Skin epidermis (tissue), 12 donors: ENCODE measurements at regions not wholly inside any gene's neighbourhood (a gene's known extent, or its start where the extent isn't known, plus 50 kb on each side); places are given as distances from the start of the nearest gene placed in this dataset.
"Not testable (repeated sequence)": the region's sequence is repeated elsewhere in the genome, so short reads cannot be mapped to it uniquely, and the experiment has no call there.

Source experiments
- H3K27ac ChIP-seq, 21 experiments: fragments of 200-600 bp; sonication (generic) in 11 of 21; one replicate each; pipeline ENCODE4 v1.5.0; 2020; ENCODE audit warnings: mild to moderate bottlenecking in 3 of 21, inconsistent platforms in 2 of 21, moderate library complexity in 2 of 21
- H3K4me3 ChIP-seq, 7 experiments: fragments of 200-600 bp; sonication (generic) in 2 of 7; one replicate each; pipeline ENCODE4 v1.5.0; 2020; ENCODE audit warnings: inconsistent platforms in 2 of 7, mild to moderate bottlenecking in 2 of 7, moderate library complexity in 1 of 7

DNA sequence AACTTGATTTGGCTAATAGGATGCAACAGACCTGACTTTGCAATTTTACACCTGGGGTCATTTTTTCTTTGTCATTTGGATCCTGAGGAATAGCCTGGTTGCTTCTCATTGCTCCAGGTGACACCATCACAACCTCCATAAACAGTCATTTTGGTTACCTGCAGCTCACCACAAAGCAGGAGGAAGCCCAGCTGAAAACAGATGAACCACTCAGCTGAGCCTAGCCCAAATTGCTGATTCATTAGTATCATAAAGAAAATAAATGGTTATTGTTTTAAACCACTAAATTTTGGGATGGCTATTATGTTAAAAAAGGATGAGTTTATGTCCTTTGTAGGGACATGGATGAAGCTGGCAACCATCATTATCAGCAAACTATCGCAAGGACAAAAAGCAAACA, 841.0 kb upstream of the EEF2KMT start:
- H3K27ac ChIP-seq: no peak overlapping the region
- no peak overlapping the region for H3K4me3 ChIP-seq

GRCh38 chr16:5932906-5933305, 835.3 kb upstream of the EEF2KMT start:
- Histone ChIP-seq H3K27ac (no peak overlapping the region), H3K4me3 (no peak overlapping the region)

- H3K4me3 ChIP-seq: no peak overlapping the region
- H3K27ac ChIP-seq: no peak overlapping the region
Observed at GRCh38 chr16:5928476-5929065, 831.0 kb upstream of the EEF2KMT start.

GRCh38 chr16:5925850-5926249, 828.3 kb upstream of the EEF2KMT start:
- no peak overlapping the region for H3K27ac ChIP-seq
- no peak overlapping the region for H3K4me3 ChIP-seq

- H3K4me3 ChIP-seq: no peak overlapping the region
Observed at GRCh38 chr16:5922686-5923085, 825.1 kb upstream of the EEF2KMT start.

DNA sequence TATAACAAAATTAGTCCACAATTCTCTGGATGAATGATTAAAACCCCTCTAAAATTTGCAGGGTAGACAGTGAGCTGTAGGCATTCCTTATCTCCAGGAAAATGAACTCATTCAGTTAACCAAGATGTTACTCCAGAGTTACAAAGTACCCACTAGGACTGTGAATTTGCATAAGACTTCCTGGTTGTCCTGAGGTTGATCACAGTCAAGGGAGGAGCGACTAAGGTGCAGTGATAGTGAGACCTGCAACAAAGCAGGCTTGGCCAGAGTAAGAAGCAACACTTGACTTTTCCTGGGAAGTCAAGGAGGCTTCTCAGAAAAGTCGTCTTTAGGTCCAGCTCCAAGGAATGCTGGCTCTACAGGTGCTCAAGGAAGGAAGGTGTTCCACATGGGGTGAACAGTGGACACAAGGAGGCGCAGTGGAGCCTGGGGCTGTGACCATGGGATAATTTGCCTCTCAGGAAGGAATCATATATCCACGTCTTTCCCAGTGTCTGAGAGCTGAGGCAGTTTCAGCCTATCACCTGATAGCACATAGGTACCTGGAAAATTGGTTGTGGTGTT, 821.1 kb upstream of the EEF2KMT start:
- no peak overlapping the region for H3K27ac ChIP-seq
- H3K4me3 ChIP-seq: no peak overlapping the region

More at GRCh38 chr16:5922686-5923085, 825.1 kb upstream of the EEF2KMT start:
- no peak overlapping the region for H3K27ac ChIP-seq

GRCh38 chr16:5917436-5918195, 820.0 kb upstream of the EEF2KMT start:
- H3K27ac ChIP-seq: no peak overlapping the region
- no peak overlapping the region for H3K4me3 ChIP-seq

DNA sequence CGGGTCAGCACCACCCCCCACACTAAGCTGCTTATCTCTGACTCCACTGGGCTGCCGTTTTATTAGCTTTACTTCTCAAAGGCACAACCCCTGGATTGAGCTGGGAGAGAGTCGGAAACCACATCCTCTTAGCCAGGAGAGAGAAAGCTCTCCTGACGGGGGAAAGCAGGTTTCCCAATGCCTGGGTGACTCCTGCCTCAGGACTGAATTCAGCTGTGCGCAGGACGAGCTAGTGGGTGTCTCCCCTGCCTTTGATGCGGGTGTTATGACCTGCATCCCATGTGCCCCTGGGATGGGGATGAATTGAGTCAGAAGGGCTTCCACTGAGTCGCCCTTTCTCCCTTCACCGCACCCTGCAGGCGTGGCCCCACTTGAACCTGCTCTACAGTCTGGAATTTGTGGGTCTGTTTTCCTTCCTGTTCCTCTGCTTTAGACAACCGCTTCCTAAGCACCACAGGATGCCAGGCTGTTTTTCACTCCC, 819.2 kb upstream of the EEF2KMT start:
- H3K4me3 ChIP-seq: no peak overlapping the region
- H3K27ac ChIP-seq: no peak overlapping the region

- H3K27ac ChIP-seq: no peak overlapping the region
- H3K4me3 ChIP-seq: no peak overlapping the region
Observed at GRCh38 chr16:5911241-5911640, 813.6 kb upstream of the EEF2KMT start.

- H3K4me3 ChIP-seq, H3K27ac ChIP-seq: not testable (repeated sequence)
Observed at GRCh38 chr16:5909556-5909955, 812.0 kb upstream of the EEF2KMT start.

DNA sequence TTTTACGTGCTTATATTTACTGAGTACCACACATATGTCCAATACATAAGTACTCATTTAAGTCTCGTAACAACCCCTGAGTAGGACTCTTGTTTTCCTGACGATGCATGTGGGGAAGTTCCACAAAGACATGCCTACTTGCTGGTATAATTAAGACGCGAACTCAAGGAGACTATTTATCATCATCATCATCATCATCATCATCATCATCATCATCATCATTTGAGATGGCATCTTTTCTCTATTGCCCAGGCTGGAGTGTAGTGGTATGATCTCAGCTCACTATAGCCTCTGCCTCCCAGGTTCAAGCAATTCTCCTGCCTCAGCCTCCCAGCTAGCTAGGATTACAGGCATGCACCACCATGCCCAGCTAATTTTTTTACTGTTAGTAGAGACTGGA, 809.9 kb upstream of the EEF2KMT start:
- Histone ChIP-seq H3K27ac (no peak overlapping the region), H3K4me3 (no peak overlapping the region)

DNA sequence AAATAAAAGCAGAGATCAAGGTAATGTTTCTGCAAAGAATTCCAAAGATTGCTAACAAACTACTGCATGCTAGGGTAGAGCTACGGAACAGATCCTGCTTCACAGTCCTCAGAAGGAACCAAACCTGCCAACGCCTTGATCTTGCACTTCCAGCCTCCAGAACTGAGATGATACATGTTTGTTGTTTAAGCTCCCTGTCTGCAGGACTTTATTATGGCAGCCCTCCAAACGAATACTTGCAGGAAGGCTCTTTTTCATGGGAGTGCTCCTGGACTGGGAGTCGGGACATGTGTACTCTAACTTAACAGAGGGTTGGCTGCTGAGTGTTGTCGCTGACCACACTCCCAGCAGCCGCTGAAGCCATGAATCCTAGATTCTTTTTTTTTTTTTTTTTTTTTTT, 808.8 kb upstream of the EEF2KMT start:
- no peak overlapping the region for H3K4me3 ChIP-seq
- H3K27ac ChIP-seq: no peak overlapping the region

DNA sequence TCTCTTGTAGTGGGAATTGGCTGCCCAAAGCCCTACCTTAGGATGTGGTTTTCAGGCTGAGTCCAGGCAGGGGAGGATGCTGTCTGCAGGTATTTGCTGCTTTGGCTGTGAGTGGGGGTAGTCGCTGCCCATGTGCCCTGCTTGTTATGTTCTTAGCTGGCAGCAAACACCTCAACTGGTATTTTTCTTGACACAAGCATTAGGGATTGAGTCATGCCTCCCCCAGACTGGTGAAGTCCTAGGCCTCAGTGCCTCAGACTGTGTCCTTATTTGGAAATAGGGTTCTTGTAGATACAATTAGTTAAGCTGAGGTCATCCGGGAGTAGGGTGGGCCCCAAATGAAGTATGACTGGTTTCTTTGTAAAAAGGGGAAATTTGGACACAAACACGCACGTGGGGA, 808.3 kb upstream of the EEF2KMT start:
- Histone ChIP-seq H3K27ac (no peak overlapping the region), H3K4me3 (no peak overlapping the region)

- no peak overlapping the region for H3K27ac ChIP-seq
- H3K4me3 ChIP-seq: no peak overlapping the region
Observed at GRCh38 chr16:5903832-5904231, 806.2 kb upstream of the EEF2KMT start.

GRCh38 chr16:5903153-5903552, 805.6 kb upstream of the EEF2KMT start:
- no peak overlapping the region for H3K27ac ChIP-seq
- no peak overlapping the region for H3K4me3 ChIP-seq

DNA sequence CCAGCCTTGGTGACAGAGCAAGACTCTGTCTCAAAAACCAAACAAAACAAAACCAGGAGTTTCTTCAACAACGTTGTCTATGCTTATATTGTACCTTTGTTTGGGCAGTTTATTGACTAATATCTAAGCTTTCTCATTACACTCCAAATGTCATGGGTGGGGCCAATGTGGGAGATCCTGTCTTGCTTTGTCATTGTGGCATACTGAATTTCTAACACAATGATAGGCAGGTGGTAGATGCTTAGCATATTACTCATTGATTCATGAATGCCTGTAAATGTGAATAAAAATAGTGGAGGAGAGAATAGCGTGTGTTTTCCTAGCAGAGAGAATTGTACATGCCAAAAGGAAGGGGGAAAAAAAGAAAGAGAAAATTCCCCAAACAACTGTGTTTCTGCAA, 802.5 kb upstream of the EEF2KMT start:
- H3K4me3 ChIP-seq: no peak overlapping the region

DNA sequence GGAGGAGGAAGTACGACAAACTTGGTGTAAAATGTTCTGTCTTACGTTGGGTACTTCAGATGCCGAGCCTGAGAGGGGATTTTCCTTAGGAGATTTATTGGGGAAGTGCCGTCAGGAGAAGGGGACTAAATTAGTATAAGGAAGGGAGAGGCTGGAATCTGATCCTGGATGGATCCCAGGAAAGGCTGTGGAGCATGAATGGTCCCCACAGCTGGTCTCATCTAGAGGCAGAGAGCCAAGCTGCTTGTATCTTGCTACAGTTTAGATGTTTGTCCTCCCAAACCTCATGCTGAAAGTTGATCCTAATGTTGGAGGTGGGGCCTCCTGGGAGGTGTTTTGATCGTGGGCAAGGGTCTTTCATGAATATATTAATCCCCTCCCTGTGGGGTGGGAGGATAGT, 798.4 kb upstream of the EEF2KMT start:
- Histone ChIP-seq H3K4me3 (no peak overlapping the region), H3K27ac (no peak overlapping the region)

More for the DNA sequence above, 802.5 kb upstream of the EEF2KMT start:
- H3K27ac ChIP-seq: no peak overlapping the region

DNA sequence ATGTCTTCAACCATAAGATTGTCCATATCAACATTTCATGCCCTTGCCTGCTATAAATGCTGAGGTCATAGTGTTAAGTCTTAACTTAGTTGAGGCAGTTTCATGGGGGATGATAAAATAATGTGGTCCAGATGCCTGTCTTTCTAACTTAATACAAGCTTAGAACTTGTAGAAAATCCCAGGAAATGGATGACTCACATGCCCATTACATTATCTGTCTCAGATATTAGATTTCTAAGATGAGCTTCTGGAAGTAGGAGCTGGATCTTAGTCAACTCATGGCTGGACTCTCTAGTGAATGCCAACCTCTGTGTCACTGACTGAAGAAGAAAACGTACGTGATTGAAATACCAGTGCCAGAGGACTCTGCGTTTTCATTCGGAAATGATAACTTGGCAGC, 797.5 kb upstream of the EEF2KMT start:
- Histone ChIP-seq H3K4me3 (no peak overlapping the region), H3K27ac (no peak overlapping the region)

DNA sequence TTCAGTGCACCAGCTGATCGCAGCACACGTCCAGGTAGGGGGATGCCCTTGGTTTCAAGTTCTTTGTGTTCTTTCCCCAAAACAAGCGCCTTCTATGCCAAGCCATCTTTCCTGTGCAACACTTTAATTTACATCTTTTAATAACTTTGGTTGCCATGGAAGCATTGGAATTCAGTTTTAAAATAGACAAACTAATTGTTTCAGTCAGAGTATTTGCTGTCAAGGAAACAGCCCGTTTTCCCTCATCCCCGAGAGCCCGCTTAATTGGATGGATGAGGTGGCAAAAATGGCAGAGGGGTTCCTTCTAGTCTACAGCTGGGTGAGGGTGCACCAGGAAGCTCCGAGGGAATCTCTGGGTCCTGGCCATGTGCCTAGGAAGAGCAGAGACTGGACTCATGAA, 793.7 kb upstream of the EEF2KMT start:
- no peak overlapping the region for H3K27ac ChIP-seq

DNA sequence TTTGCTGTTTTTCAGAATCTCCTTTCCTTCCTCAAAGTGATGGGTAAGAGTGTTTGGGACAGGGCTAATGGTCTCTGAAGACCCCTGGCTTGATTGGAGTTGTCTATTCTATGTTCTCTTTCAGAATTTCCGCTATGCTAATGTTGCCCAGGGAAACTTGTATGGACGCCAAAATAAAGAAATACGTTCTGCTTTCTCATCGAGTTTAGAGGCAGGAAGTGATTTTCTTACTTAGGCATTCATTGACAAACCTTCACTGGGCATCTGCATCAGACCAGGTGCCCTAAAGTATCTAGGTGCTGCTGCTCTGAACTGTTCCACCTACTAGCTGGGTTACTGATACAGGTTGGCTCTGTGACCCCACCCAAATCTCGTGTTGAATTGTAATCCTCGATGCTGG, 787.9 kb upstream of the EEF2KMT start:
- Histone ChIP-seq H3K27ac (no peak overlapping the region), H3K4me3 (no peak overlapping the region)

More for the DNA sequence above, 793.7 kb upstream of the EEF2KMT start:
- no peak overlapping the region for H3K4me3 ChIP-seq

DNA sequence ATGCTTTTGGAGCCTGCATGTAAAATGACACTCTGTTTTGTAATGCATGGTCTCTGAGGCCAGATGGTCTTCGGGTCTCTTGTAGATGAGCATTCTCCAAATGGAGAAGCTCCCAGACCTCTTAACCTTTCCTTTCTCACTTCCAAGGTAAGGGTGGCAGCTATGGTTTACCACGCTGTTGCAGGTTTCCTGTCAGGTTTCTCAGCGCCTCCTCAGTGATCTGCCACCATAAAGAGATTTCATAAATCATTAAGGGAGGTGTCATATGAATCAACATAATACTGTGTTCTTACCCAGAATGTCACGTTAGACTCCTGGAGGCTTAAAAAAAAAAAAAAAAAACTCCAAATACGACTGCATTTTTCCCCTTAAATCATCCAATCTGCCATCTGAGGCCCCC, 787.4 kb upstream of the EEF2KMT start:
- Histone ChIP-seq H3K4me3 (no peak overlapping the region), H3K27ac (no peak overlapping the region)
